NT2/D1 (cell line): ENCODE measurements at regions not wholly inside any gene's neighbourhood (a gene's known extent, or its start where the extent isn't known, plus 50 kb on each side); places are given as distances from the start of the nearest gene placed in this dataset.

Source experiments
- DNase-seq: peaks from one replicate; pipeline ENCODE4 v3.0.0-alpha.2; 2011; ENCODE audit warnings: low read depth, low spot score
- H3K27me3 ChIP-seq: 2 replicates; pipeline ENCODE4 v1.6.0; 2011; ENCODE audit warnings: mild to moderate bottlenecking; ENCODE audit not compliant: insufficient read length, insufficient read depth
- H3K36me3 ChIP-seq: 2 replicates; pipeline ENCODE4 v1.6.1; 2011; ENCODE audit warnings: mild to moderate bottlenecking, low read length, mixed read lengths; ENCODE audit not compliant: insufficient read depth, insufficient read length
- H3K4me1 ChIP-seq: 2 replicates; pipeline ENCODE4 v1.5.1; 2011; ENCODE audit not compliant: insufficient read depth, insufficient read length
- H3K4me3 ChIP-seq: 2 replicates; pipeline ENCODE4 v1.5.1; 2011; ENCODE audit warnings: low read depth; ENCODE audit not compliant: insufficient read length
- H3K9ac ChIP-seq: 2 replicates; pipeline ENCODE4 v1.6.0; 2011; ENCODE audit warnings: low read depth; ENCODE audit not compliant: insufficient read length
- H3K9me3 ChIP-seq: 2 replicates; pipeline ENCODE4 v1.5.1; 2011; ENCODE audit warnings: mild to moderate bottlenecking, low read length; ENCODE audit not compliant: insufficient read depth
- SUZ12 ChIP-seq: IDR thresholded peaks from 2 replicates; pipeline ENCODE4 v1.6.1; 2011; ENCODE audit not compliant: insufficient read length, insufficient read depth; ENCODE audit errors: extremely low read depth
- YY1 ChIP-seq: IDR thresholded peaks from 2 replicates; pipeline ENCODE4 v1.6.1; 2011; ENCODE audit not compliant: insufficient read length, insufficient read depth
- ZNF274 ChIP-seq: IDR thresholded peaks from 2 replicates; pipeline ENCODE4 v1.6.1; 2011; ENCODE audit warnings: mild to moderate bottlenecking, low read depth, low read length

DNA sequence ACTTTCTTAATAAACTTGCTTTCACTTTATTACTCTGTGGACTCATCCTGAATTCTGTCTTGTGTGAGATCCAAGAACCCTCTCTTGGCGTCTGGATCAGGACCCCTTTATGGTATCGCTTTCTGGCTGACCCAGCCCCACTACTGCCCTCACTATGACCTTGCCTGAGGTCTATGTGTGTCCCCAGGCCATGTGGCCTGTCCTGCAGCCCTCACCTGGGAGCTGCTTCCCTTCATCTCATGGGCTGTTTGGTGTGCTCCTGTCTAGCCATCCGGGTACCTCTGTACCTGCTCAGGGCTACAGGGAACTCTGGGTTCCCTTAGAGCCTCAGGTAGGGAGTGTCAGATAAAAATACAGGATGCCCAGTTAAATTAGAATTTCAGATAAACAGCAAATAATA is 94.5 kb downstream of the SCP2D1 start:
- no peak for DNase-seq
- Histone ChIP-seq H3K4me3 (no peak overlapping the region), H3K36me3 (no peaks in the 10 kb centered on the region), H3K9me3 (peaks cover 7% of the 10 kb centered on the region; the same call in 1 of the 2 replicates), H3K4me1 (no peaks in the 10 kb centered on the region), H3K27me3 (no peaks in the 10 kb centered on the region), H3K9ac (no peak overlapping the region)
- TF ChIP-seq SUZ12 (no peak), ZNF274 (no peak), YY1 (no peak)

DNA sequence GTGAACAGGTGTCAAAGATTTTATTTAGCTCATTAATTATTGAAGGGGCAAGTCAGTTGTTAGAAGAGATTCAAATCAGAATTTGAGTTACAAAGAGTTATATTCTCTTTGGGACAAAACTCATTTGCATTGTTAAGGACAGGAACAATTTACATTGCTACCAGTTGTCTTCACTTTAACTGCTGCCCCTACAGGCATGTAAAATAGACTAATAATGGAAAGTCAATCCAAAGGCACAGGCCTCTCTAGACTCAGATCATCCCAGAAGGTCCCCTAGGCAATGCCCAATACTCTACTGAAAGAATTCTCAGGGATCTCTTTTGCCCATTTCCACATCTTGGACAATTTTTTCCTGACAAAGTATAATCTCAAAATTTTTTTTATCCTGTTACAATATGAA is 95.7 kb downstream of the SCP2D1 start:
- DNase-seq: peak; percentile 11
- no peak overlapping the region for H3K9ac ChIP-seq
- TF ChIP-seq YY1 (no peak), SUZ12 (no peak), ZNF274 (no peak)
- H3K4me1 ChIP-seq: no peaks in the 10 kb centered on the region
- no peaks in the 10 kb centered on the region for H3K27me3 ChIP-seq
- H3K9me3 ChIP-seq: peaks cover under 1% of the 10 kb centered on the region; the same call in 1 of the 2 replicates
- H3K36me3 ChIP-seq: no peaks in the 10 kb centered on the region
- no peak overlapping the region for H3K4me3 ChIP-seq

DNA sequence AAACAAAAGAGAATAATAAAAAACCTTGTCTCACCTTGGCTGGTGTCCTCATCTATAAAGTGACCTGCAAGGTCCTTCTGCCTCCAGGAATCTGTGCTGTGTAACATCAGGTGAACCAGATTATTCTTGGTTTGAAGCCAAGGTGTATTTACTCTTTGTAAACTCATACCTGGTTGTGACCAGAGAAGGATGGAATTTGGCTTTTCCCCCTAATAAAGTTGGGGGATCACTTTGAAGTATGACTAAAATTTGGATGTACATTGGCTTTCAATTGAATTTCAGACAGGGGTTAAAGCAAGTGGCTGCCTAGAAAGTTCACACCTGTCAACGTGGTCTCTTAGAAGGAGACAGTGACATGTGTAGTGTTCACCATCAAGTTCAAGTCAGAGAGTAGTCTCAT is 100.1 kb downstream of the SCP2D1 start:
- TF ChIP-seq ZNF274: no peak
- no peak for TF ChIP-seq YY1
- TF ChIP-seq SUZ12: no peak
- no peak for DNase-seq
- Histone ChIP-seq H3K4me3 (no peak overlapping the region), H3K9me3 (no peaks in the 10 kb centered on the region; the same call in 1 of the 2 replicates), H3K27me3 (no peaks in the 10 kb centered on the region), H3K4me1 (no peaks in the 10 kb centered on the region), H3K36me3 (no peaks in the 10 kb centered on the region), H3K9ac (no peak overlapping the region)

DNA sequence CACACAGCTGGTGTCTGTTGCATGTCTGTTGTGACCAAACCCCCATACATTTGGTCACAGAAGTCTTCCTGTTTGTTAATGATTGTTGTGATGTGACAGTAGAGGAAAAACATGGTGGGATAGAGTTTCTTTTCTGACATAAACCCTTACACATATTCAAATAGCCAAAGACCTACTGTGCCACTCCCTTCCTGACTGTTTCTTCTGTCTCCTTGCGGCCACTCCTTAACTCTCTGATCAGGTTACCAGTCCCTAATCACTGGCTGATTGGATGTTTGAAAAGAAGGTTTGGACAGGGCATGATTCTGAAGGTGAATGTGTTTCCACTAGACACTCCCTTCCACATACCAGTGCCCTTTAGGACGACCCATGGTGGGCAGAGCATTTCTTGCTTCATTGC is 101.2 kb downstream of the SCP2D1 start:
- no peaks in the 10 kb centered on the region; the same call in 1 of the 2 replicates for H3K9me3 ChIP-seq
- no peak for DNase-seq
- H3K36me3 ChIP-seq: no peaks in the 10 kb centered on the region
- no peaks in the 10 kb centered on the region for H3K27me3 ChIP-seq
- TF ChIP-seq SUZ12: no peak
- no peak for TF ChIP-seq ZNF274
- no peak for TF ChIP-seq YY1
- H3K4me1 ChIP-seq: no peaks in the 10 kb centered on the region
- H3K4me3 ChIP-seq: no peak overlapping the region
- no peak overlapping the region for H3K9ac ChIP-seq

DNA sequence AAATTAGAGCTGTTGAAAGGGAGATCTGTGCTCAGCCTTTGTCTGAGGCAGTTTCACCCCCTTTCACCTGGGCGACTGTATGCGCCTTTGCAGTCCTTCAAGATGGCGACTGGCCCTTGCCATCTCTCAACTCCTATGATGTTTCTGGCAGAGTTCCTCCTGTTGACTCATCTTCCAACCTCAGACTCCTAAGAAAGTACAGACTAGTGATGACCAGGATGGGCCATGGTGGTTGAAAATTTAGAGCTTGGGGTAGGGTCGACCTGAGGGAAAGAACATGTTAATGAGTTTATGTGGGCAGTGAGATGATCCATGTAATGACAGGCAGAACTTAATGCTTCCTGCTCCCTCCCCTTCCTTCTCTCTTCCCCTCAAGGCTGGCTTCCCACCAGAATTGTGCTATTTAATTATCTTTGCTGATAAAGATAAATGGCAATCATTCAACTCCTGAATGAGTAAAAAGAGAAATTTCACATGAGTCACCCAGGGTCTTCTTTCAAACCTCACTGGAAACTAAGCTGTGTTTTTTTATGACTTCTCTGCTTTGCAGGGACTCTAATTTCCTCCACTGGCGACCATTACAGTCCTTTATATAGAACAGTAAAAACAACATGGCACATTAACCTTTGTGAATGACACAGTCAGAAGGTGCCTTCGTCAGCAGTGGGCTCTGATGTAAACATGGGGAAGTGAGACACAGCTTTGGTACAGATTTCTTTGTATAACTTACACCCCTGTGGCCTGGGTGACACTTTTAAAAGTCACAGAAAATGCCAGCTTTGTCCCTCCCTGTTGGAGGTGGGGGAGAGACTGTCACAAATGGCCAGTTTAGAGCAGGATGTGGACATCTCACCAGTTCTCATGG is 103.5 kb downstream of the SCP2D1 start:
- Histone ChIP-seq H3K27me3 (no peaks in the 10 kb centered on the region), H3K36me3 (no peaks in the 10 kb centered on the region), H3K4me3 (no peak overlapping the region), H3K9ac (no peak overlapping the region), H3K9me3 (no peaks in the 10 kb centered on the region; the same call in 1 of the 2 replicates), H3K4me1 (no peaks in the 10 kb centered on the region)
- no peak for DNase-seq
- TF ChIP-seq ZNF274 (no peak), YY1 (no peak), SUZ12 (no peak)

DNA sequence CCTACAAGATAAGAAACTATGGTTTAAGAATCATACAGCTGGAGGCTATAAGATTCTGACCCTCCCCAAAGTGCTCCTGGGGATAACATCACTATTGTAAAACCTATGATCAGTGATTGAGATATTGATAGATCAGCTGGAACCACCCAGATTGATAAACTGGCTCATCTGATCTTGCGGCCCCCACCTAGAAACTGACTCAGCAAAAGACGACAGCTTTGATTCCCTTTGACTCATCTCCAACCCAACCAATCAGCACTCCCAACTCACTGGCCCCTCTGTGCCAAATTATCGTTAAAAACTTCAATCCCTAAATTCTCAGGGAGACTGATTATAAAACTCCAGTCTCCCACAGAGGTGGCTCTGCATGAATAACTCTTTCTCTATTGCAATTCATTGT is 106.4 kb downstream of the SCP2D1 start:
- no peak overlapping the region for H3K9ac ChIP-seq
- no peak overlapping the region for H3K4me3 ChIP-seq
- no peak for TF ChIP-seq ZNF274
- no peak for TF ChIP-seq YY1
- no peak for TF ChIP-seq SUZ12
- no peaks in the 10 kb centered on the region for H3K27me3 ChIP-seq
- DNase-seq: no peak
- no peaks in the 10 kb centered on the region for H3K9me3 ChIP-seq
- H3K36me3 ChIP-seq: no peaks in the 10 kb centered on the region
- H3K4me1 ChIP-seq: no peaks in the 10 kb centered on the region

DNA sequence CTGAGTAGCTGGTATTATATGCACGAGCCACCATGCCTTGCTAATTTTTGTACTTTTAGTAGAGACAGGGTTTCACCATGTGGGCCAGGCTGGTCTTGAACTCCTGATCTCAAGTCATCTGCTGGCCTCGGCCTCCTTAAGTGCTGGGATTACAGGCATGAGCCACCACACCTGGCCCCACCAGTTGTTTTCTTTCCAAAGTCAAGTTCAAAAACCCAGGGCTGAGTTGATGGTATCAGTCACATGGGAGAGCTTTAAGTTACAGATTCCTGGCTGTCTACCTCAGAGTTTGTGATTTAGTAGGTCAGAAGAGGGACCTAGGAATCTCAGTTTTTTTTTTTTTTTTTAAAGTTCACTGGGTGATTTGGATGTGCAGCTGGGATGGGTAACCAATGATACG is 107.7 kb downstream of the SCP2D1 start:
- TF ChIP-seq ZNF274 (no peak), YY1 (no peak), SUZ12 (no peak)
- Histone ChIP-seq H3K27me3 (no peaks in the 10 kb centered on the region), H3K9ac (no peak overlapping the region), H3K36me3 (no peaks in the 10 kb centered on the region), H3K4me1 (no peaks in the 10 kb centered on the region), H3K9me3 (no peaks in the 10 kb centered on the region), H3K4me3 (no peak overlapping the region)
- no peak for DNase-seq
